ENCODE measurements at regions not wholly inside any gene's neighbourhood (a gene's known extent, or its start where the extent isn't known, plus 50 kb on each side); places are given as distances from the start of the nearest gene placed in this dataset.

- ChIA-PET POLR2A (no interaction called here), CTCF (no interaction called here)
- BruUV-seq (replicated peaks), result no TSS peak
- TF ChIP-seq SIN3A (IDR thresholded peaks at IDR 0.05; ENCODE audit: borderline replicate concordance, insufficient read depth, low read depth, low read length) (no peak), REST (IDR thresholded peaks at IDR 0.05; ENCODE audit: insufficient read depth in 1 of 2, low read depth in 2 of 2, low read length in 1 of 2) (no peak), TCF7L2 (IDR thresholded peaks at IDR 0.05; ENCODE audit: low read depth, low read length) (no peak), POLR2AphosphoS5 (IDR thresholded peaks at IDR 0.05; ENCODE audit: low read depth, low read length) (no peak)
- TF ChIP-seq, protein P1, sequence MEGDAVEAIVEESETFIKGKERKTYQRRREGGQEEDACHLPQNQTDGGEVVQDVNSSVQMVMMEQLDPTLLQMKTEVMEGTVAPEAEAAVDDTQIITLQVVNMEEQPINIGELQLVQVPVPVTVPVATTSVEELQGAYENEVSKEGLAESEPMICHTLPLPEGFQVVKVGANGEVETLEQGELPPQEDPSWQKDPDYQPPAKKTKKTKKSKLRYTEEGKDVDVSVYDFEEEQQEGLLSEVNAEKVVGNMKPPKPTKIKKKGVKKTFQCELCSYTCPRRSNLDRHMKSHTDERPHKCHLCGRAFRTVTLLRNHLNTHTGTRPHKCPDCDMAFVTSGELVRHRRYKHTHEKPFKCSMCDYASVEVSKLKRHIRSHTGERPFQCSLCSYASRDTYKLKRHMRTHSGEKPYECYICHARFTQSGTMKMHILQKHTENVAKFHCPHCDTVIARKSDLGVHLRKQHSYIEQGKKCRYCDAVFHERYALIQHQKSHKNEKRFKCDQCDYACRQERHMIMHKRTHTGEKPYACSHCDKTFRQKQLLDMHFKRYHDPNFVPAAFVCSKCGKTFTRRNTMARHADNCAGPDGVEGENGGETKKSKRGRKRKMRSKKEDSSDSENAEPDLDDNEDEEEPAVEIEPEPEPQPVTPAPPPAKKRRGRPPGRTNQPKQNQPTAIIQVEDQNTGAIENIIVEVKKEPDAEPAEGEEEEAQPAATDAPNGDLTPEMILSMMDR (IDR thresholded peaks at IDR 0.05), result no peak
- Histone ChIP-seq H3K9me3 (ENCODE audit: control insufficient read depth, insufficient read depth, low read depth, low read length) (no peaks in the 10 kb centered on the region), H3K4me3 (ENCODE audit: low read depth in 2 of 2, low read length in 2 of 2) (no peak overlapping the region), H3K4me1 (ENCODE audit: control insufficient read depth, insufficient read depth, low read length) (no peaks in the 10 kb centered on the region), H3K27me3 (ENCODE audit: control insufficient read depth, insufficient read depth, low read length) (no peaks in the 10 kb centered on the region), H3K27ac (ENCODE audit: low read length) (no peak overlapping the region), H3K36me3 (ENCODE audit: control insufficient read depth, insufficient read depth, low read length) (no peaks in the 10 kb centered on the region)
- DNase-seq (ENCODE audit: low read depth, low spot score), result no peak
- no peak for ATAC-seq
- in situ Hi-C loops (cut with HindIII; ENCODE audit: low pct_unique_long_range_greater_than_20kb, low sequenced_read_pairs), result no loop called here
- intact Hi-C loops (cut with micrococcal nuclease; ENCODE audit: unreplicated experiment), result no loop called here
These were observed 198.7 kb upstream of the PBX1 start for GRCh38 chr1:164360265-164360664.

DNA sequence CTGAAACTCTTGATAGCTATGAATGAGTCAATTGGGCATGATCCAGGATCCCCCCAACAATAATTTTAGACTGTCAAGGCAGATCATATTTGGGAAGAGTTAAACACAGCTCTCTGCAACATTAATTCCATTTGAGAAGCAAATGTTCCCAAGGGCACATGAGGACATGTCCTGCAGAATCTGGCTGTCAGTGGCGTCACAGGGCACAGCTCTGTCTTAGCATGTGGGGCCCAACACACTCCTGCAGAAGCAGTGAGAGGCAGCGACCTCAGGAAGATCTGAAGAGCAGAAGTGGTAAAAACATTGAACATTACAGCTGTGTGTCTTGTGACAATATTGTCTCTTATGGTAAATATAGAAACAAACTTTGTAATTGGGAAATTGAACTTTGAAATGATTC lies 197.1 kb upstream of the PBX1 start:
- Histone ChIP-seq H3K27ac (ENCODE audit: low read length) (no peak overlapping the region), H3K4me3 (ENCODE audit: low read depth in 2 of 2, low read length in 2 of 2) (no peak overlapping the region), H3K36me3 (ENCODE audit: control insufficient read depth, insufficient read depth, low read length) (no peaks in the 10 kb centered on the region), H3K27me3 (ENCODE audit: control insufficient read depth, insufficient read depth, low read length) (no peaks in the 10 kb centered on the region), H3K9me3 (ENCODE audit: control insufficient read depth, insufficient read depth, low read depth, low read length) (no peaks in the 10 kb centered on the region), H3K4me1 (ENCODE audit: control insufficient read depth, insufficient read depth, low read length) (no peaks in the 10 kb centered on the region)
- in situ Hi-C loops (cut with HindIII; ENCODE audit: low pct_unique_long_range_greater_than_20kb, low sequenced_read_pairs), result no loop called here
- TF ChIP-seq REST (IDR thresholded peaks at IDR 0.05; ENCODE audit: insufficient read depth in 1 of 2, low read depth in 2 of 2, low read length in 1 of 2), result no peak
- no peak for TF ChIP-seq SIN3A (IDR thresholded peaks at IDR 0.05; ENCODE audit: borderline replicate concordance, insufficient read depth, low read depth, low read length)
- TF ChIP-seq, protein P1 (IDR thresholded peaks at IDR 0.05), result no peak
- TF ChIP-seq POLR2AphosphoS5 (IDR thresholded peaks at IDR 0.05; ENCODE audit: low read depth, low read length), result no peak
- TF ChIP-seq TCF7L2 (IDR thresholded peaks at IDR 0.05; ENCODE audit: low read depth, low read length), result no peak
- intact Hi-C loops (cut with micrococcal nuclease; ENCODE audit: unreplicated experiment), result no loop called here
- ChIA-PET POLR2A (no interaction called here), CTCF (no interaction called here)
- ATAC-seq, result no peak
- DNase-seq (ENCODE audit: low read depth, low spot score), result no peak
- no TSS peak for BruUV-seq (replicated peaks)
